ENCODE measurements at regions not wholly inside any gene's neighbourhood (a gene's known extent, or its start where the extent isn't known, plus 50 kb on each side); places are given as distances from the start of the nearest gene placed in this dataset.

DNA sequence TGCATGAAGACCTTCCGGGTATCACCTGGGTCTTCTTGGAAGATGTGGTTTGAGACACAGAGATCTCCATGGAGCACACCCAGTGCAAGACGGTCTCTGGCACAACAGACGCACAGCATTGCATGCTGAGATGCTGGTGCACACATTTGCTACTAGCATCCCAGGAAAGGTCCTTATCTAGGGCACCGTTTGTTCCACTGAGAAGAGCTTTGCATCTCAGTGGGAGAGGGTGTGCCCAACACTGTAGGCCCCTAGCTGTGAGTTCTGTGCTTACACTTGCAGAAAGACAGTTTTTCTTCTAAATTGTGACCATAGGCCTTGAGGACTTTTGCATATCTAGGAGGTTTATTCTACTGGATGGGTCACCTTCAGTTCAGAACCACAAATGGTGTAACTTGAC, 554.1 kb downstream of the MATN1 start:
- H3K27ac ChIP-seq (ENCODE audit: low read depth, low read length): no peak overlapping the region
- H3K4me2 ChIP-seq (ENCODE audit: low read length): no peak overlapping the region
- ChIA-PET RAD21 (ENCODE audit: low non-redundant PET in 1 of 2, low total read pairs in 2 of 2, uncharacterized antibody in 2 of 2, unreplicated experiment in 2 of 2) (no interaction called here), CTCF (no interaction called here), POLR2A (no interaction called here)
- H2AFZ ChIP-seq (ENCODE audit: low read depth, low read length, poor library complexity, severe bottlenecking): no peak overlapping the region
- no peak overlapping the region for H3K4me3 ChIP-seq (replicated peaks in 1 of 2; ENCODE audit: low read depth in 1 of 2, low read length in 2 of 2)
- intact Hi-C loops (cut with micrococcal nuclease): no loop called here
- no peaks in the 10 kb centered on the region for H3K4me1 ChIP-seq (ENCODE audit: control insufficient read depth in 1 of 2, insufficient read depth in 2 of 2, low read length in 2 of 2)
- no peaks in the 10 kb centered on the region for H3K79me2 ChIP-seq (ENCODE audit: insufficient read depth, low read length)
- no peaks in the 10 kb centered on the region for H4K20me1 ChIP-seq (ENCODE audit: insufficient read depth)
- H3K27me3 ChIP-seq (ENCODE audit: insufficient read depth, low read length): peaks cover 28% of the 10 kb centered on the region
- H3K9me3 ChIP-seq (ENCODE audit: control insufficient read depth in 1 of 2, insufficient read depth in 1 of 2, low read depth in 1 of 2, low read length in 2 of 2): no peaks in the 10 kb centered on the region
- ATAC-seq (no peak), DNase-seq (ENCODE audit: low read depth, low spot score) (no peak)
- H3K9ac ChIP-seq (ENCODE audit: low read length): no peak overlapping the region
- no peaks in the 10 kb centered on the region for H3K36me3 ChIP-seq (ENCODE audit: control insufficient read depth in 1 of 2, insufficient read depth in 2 of 2, low read length in 2 of 2)
- no peaks in the 10 kb centered on the region for H3K9me2 ChIP-seq (ENCODE audit: insufficient read depth)
- BruUV-seq (replicated peaks): no TSS peak
- TF ChIP-seq EGR1 (IDR thresholded peaks at IDR 0.05; ENCODE audit: low read depth) (no peak), ATF3 (IDR thresholded peaks at IDR 0.05) (no peak), SRF (IDR thresholded peaks at IDR 0.05; ENCODE audit: low read depth) (no peak), FOSL1 (IDR thresholded peaks at IDR 0.05; ENCODE audit: low read depth) (no peak), POLR2A (IDR thresholded peaks at IDR 0.05; ENCODE audit: borderline replicate concordance, extremely low read depth, insufficient read depth, insufficient read length) (no peak), SP1 (IDR thresholded peaks at IDR 0.05; ENCODE audit: low read depth) (no peak), TCF7L2 (IDR thresholded peaks at IDR 0.05; ENCODE audit: borderline replicate concordance, extremely low read depth, insufficient read depth, insufficient read length) (no peak), JUND (IDR thresholded peaks at IDR 0.05) (no peak), CBX3 (IDR thresholded peaks at IDR 0.05; ENCODE audit: low read depth) (no peak), POLR2AphosphoS5 (IDR thresholded peaks at IDR 0.05; ENCODE audit: low read depth, low read length) (no peak), SIN3A (IDR thresholded peaks at IDR 0.05; ENCODE audit: low read depth) (no peak), CEBPB (IDR thresholded peaks at IDR 0.05; ENCODE audit: low read depth) (no peak), REST (IDR thresholded peaks at IDR 0.05; ENCODE audit: low read depth) (no peak), ZFX (IDR thresholded peaks at IDR 0.05) (no peak), EZH2 (IDR thresholded peaks at IDR 0.05) (no peak), YY1 (IDR thresholded peaks at IDR 0.05; ENCODE audit: extremely low read depth, insufficient replicate concordance, low read depth, low read length) (no peak)
- TF ChIP-seq, protein P1, sequence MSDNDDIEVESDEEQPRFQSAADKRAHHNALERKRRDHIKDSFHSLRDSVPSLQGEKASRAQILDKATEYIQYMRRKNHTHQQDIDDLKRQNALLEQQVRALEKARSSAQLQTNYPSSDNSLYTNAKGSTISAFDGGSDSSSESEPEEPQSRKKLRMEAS (IDR thresholded peaks at IDR 0.05): no peak
- TF ChIP-seq, protein P2, sequence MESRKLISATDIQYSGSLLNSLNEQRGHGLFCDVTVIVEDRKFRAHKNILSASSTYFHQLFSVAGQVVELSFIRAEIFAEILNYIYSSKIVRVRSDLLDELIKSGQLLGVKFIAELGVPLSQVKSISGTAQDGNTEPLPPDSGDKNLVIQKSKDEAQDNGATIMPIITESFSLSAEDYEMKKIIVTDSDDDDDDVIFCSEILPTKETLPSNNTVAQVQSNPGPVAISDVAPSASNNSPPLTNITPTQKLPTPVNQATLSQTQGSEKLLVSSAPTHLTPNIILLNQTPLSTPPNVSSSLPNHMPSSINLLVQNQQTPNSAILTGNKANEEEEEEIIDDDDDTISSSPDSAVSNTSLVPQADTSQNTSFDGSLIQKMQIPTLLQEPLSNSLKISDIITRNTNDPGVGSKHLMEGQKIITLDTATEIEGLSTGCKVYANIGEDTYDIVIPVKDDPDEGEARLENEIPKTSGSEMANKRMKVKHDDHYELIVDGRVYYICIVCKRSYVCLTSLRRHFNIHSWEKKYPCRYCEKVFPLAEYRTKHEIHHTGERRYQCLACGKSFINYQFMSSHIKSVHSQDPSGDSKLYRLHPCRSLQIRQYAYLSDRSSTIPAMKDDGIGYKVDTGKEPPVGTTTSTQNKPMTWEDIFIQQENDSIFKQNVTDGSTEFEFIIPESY (IDR thresholded peaks at IDR 0.05; ENCODE audit: extremely low read depth, insufficient replicate concordance, low read length): no peak

All from HCT116 (cell line).